GM19240 (cell line): ENCODE measurements at regions not wholly inside any gene's neighbourhood (a gene's known extent, or its start where the extent isn't known, plus 50 kb on each side); places are given as distances from the start of the nearest gene placed in this dataset.
"Not testable (repeated sequence)": the region's sequence is repeated elsewhere in the genome, so short reads cannot be mapped to it uniquely, and the experiment has no call there.

Source experiments
- DNase-seq: peaks from one replicate; pipeline ENCODE4 v3.0.0; 2011; ENCODE audit warnings: low spot score; ENCODE audit not compliant: insufficient read length

GRCh38 chr1:172837816-172838679, 179.1 kb downstream of the FASLG start:
- DNase-seq = no peak

DNA sequence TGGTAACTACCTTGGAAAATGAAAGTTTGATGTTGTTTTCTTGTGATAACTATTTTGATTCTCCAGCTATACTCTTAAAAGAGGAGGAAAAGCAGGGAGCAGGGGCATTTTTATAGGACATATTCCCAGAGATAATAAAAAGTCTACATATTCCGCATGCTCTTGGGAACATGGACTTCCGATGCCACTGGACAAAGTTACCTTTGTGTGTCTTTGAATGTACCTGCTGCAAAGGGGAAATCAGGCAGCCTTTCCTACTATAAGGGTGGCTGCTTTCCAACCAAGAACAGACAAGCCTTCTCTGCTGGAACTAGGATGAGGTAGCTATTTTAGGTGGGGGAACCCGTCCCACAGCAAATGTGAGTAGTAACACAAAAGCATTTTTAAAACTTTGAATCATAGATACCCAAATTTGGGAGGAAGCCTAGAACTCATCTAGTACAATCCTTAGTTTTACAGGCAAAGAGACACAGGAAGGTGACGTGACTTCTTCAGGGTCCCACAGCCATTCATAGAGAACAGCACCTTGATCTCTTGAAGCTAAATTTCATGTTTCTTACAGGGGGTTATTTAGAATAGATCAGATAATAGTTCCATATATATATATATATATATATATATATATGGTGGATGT, 179.9 kb downstream of the FASLG start:
- DNase-seq = no peak

DNA sequence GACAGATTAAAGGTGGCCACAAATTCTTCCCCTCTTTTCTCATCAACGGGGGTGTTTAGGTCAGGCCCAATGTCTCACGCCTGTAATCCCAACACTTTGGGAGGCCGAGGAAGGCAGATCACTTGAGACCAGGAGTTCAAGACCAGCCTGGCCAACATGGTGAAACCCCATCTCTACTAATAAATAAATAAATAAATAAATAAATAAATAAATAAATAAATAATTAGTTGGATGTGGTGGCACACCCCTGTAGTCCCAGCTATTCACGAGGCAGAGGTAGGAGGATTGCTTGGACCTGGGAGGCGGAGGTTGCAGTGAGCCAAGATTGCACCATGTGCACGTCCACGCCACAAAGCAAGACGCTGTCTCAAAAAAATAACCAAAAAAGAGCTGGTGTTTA, 180.7 kb downstream of the FASLG start:
- DNase-seq = not testable (repeated sequence)

DNA sequence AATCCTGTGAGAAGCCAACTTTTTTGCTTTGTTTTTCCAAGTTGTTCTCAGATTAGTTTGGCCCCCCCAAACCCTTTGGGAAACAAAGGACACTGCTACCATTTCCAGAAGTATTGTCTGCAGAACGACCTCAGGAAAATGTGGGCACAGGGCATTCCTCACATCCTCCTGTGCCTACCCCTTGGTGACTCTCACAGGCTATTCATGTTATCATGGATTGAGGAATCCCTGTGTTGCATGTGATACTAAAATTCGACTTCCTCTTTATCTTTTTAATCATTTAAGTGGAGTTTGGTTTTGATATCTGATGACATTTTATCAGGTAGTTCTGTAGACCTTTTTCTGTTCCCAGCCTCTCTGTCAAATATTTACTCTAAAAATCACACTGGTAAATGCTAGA, 184.5 kb downstream of the FASLG start:
- DNase-seq = no peak

DNA sequence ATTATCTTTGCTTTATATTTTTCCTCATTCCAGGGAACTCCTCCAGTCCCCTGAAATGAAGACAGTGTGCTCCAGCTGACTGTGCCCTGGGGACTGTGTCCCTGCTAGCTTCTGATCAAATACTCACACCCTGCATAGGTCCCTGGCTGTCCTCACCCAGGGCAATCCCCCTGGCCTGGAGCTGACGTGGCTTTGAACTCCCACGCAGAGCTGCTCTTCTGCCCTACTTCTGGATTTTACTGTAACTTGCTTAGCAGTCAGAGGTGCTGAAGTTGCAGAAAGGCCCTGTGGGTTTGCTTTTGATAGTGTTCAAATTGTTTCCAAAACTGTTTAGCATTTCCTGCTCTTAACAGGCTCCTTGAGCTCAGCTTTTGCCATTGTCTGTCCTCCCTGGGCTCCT, 186.5 kb downstream of the FASLG start:
- no peak for DNase-seq

- no peak for DNase-seq
These were observed 187.0 kb downstream of the FASLG start for GRCh38 chr1:172845865-172846264.

GRCh38 chr1:172847814-172848213, 188.9 kb downstream of the FASLG start:
- not testable (repeated sequence) for DNase-seq

DNA sequence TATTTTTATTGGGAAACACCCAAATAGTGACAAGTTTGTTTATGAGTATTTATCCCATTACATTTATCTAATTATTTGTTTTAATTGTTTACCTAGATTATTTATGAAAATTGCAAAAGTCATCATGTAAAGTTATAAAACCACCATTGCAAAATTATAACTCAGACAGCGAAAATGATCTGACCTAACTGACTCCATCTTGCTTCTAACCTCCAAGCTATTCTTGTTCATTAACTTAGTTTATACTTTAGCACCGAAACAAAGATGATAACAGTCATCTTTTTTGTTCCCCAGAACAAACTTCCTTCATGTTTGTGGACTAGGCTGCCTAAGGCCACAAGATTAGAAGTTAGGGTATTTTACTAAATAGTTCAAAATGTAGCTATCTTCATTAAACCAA, 190.8 kb downstream of the FASLG start:
- DNase-seq = no peak

DNA sequence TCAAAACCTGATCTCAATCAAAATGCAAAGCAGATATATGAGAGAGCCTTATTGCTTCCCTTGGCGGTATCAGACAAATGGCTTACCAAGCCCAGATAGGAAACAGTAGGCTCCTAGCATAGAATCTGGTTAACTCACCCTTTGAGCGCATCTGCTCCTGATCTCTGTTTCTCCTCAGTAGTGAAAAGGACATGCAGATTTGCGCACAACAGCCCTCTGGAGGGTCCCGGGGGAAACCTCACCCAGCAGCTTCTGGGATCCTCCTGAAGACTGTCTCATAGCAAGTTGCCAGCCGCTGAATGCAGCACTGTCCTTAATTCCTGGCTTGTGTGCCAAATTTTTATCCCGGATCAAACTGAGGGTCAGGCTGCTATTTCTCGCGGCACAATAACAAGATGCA, 192.2 kb downstream of the FASLG start:
- DNase-seq = no peak

GRCh38 chr1:172851856-172852255, 193.0 kb downstream of the FASLG start:
- no peak for DNase-seq

DNA sequence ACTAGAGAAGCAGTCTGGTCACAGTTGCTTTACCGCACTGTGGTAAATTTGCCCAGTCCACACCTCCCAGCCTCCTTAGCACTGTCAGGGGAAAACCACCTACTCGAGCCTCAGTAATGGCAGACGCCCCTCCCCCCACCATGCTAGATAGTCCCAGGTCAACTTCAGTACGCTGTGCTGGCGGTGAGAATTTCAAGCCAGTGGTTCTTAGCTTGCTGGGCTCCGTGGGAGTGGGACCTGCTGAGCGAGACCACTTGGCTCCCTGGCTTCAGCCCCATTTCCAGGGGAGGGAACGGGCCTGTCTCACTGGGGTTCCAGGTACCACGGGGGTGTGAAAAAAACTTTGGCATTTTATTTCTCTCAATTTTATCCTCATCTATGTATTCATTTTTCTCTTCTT, 194.8 kb downstream of the TNFSF18 start:
- DNase-seq = not testable (repeated sequence)

DNA sequence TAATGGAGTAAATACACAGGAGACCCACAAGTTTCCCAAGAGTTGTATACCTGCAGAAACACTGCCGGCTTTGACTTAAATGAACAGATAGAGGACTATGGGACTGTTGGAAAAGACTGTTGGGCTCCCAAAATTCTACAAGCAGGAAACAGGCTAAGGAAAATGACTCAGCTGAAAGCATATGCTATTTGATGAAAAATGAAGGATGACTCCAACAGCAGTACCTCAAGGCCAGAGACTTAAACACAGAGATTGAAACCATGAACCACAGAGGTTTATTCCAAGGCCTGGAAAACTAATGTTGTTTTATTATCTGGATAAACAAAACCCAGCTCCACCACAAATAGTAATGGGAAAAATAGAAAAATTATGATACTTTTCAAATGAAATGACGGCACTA, 187.7 kb downstream of the TNFSF18 start:
- DNase-seq = no peak

- no peak for DNase-seq
These were observed 183.4 kb downstream of the TNFSF18 start for GRCh38 chr1:172867216-172867818.

GRCh38 chr1:172870901-172871606, 179.7 kb downstream of the TNFSF18 start:
- DNase-seq = no peak

GRCh38 chr1:172874950-172875349, 175.8 kb downstream of the TNFSF18 start:
- DNase-seq = no peak

GRCh38 chr1:172875892-172876291, 174.8 kb downstream of the TNFSF18 start:
- DNase-seq = no peak

DNA sequence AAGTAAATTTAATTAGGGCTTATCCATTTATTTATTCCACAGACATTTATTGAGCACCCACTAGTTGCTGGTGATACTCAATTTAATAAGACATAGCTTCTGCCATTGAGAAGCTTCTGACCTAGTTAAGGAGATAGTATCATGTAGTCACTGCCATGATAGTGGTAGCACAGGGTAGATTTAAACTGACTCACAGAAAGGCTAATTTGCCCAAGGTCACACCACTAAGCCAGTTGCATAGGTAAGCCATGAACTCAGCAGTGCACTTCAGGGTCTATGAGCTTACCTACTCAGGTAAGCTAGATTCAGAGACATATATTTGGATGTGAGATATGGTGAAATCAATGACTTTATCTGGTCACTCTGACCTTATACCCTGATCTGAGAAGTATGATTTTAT, 168.4 kb downstream of the TNFSF18 start:
- no peak for DNase-seq

DNA sequence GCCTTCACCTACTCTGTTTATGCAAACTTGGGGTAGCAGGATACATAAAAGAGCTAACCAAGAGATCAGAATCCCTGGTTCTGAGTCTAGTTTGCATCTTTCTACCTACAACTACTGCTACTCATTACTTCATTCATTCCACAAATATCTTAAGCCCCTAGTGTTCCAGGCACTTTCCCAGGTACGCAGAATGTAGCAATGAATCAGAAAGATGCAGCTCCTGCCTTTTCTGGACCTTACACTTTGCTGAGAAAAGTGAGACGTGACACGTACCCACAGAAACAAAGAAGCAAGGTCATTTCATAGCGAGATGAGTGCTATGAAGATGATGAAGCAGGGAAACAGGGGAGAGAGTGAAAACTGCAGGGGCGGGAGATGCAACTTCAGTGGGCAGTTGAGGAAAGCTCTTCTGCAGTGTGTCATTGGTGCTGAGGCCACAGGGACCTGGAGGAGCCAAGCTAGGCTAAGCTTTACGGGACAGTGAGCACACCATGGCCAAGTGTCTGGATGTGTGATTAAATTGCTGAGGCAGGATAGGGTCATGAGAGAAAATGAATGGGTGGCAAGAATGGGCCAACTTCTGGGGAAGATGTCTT, 167.9 kb downstream of the TNFSF18 start:
- DNase-seq = no peak

DNA sequence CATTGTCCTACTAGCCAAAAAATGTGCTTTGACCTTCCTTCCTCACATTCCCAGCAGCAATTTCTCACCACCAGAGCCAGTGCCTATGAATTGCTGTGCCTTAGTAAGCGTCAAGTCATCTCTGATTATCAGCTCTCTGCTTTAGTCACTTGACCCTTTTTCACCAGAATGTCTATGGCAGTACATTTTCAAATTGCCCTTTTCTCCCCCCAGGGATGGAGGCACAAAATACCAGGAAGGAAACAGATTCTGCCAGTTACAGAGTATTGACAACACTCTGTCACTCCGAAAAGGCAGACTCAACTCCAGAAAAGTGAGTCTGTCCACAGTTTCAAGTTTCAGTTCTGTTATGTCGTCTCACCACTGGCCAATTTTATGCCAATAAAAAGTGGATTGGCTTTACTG, 167.4 kb downstream of the TNFSF18 start:
- no peak for DNase-seq

GRCh38 chr1:172883844-172884243, 166.9 kb downstream of the TNFSF18 start:
- no peak for DNase-seq

DNA sequence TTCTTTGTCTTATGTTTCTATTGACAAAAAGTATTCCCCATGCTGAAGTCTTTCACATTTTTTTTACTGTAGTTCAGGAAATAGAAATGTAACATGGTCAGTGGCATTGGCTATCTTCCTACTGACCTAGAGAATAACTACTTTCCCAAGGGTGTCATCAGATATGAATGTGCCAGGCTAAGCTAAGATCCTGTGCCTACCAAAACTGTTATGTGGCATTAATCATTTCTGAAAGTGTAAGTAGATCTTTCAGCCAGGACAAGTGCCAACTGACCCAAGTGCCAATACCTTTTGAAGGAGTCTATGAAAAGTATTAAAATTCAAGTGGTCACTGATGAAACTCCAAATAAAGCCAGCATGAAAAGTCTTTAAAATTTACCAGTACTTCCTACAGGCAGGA, 165.3 kb downstream of the TNFSF18 start:
- no peak for DNase-seq

DNA sequence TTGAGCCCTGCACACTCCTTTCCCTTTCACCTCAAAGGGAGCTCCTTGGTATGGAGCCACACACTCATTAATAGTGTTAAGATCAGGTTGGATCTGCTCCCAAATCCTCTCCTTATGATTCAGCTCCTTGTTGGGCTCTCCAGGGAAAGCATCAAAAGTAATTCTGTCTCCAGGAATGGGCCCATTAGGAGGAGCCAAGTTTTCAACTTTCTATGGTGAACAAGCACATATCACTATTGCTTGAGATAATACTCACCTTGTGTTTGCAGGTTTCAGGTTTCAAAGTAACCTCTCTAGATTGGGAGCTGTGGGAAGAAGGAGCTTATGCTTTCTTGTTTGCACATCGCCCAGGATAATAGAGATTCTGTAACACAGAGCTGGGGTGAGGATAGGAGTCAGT, 164.8 kb downstream of the TNFSF18 start:
- no peak for DNase-seq
